ENCODE measurements at regions not wholly inside any gene's neighbourhood (a gene's known extent, or its start where the extent isn't known, plus 50 kb on each side); places are given as distances from the start of the nearest gene placed in this dataset.

GRCh38 chr15:25178835-25179672 is 224.3 kb downstream of the SNRPN start:
- no peak for FAIRE-seq
- DNase-seq (ENCODE audit: insufficient read length) = peak; percentile 5
- TF ChIP-seq TAF1 (IDR thresholded peaks at IDR 0.05; ENCODE audit: borderline replicate concordance, low read depth, low read length) = no peak
- no peak for TF ChIP-seq POLR2A (IDR thresholded peaks at IDR 0.05; ENCODE audit: low read depth, low read length)
- TF ChIP-seq POLR2AphosphoS5 (IDR thresholded peaks at IDR 0.05; ENCODE audit: low read depth, low read length) = no peak

DNA sequence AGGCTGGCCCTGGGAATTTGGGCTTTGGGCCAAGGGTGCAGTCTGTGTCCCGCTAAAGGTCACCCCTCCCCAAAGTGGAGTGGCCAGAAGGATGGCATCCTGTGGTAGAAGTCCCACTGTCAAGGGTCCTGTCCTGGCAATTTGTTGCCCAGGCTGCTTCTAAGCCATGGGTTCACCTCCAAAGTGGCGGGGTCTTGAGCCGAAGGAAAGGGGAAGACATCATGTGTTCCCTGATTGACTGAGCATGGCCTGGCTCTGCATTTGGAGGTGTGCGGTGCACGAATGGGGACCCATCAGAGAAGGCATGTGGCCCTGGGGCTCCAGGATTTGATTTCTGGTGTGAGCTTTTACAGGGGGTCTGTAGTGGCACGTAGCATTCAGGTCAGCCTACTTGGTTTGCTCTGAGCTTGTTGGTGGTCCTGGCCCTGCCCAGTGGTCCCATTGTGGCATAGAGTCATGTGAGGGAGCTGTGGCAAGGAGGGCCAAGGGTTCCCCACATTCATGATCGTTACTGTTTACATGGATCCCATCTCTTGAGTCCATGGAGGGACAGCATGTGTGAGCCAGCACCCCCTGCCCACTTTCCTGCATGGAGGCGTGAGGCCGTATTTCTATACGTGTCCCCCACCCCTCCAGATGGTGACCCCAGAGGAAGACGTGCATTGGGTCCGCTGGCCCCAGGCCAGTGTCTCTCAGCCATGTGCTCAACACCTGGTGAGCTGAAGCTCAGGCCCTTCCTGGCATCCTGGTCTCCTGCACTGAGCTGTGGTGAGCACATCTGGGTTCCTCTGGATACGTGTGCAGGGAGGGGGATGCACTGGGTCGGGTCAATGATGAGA is 225.1 kb downstream of the SNRPN start:
- peak; percentile 16 for DNase-seq (ENCODE audit: insufficient read length)
- FAIRE-seq = no peak
- TF ChIP-seq TAF1 (IDR thresholded peaks at IDR 0.05; ENCODE audit: borderline replicate concordance, low read depth, low read length) = no peak
- TF ChIP-seq POLR2AphosphoS5 (IDR thresholded peaks at IDR 0.05; ENCODE audit: low read depth, low read length) = no peak
- TF ChIP-seq POLR2A (IDR thresholded peaks at IDR 0.05; ENCODE audit: low read depth, low read length) = no peak

- DNase-seq (ENCODE audit: insufficient read length) (peak; percentile 6), FAIRE-seq (no peak)
- no peak for TF ChIP-seq POLR2AphosphoS5 (IDR thresholded peaks at IDR 0.05; ENCODE audit: low read depth, low read length)
- TF ChIP-seq POLR2A (IDR thresholded peaks at IDR 0.05; ENCODE audit: low read depth, low read length) = no peak
- no peak for TF ChIP-seq TAF1 (IDR thresholded peaks at IDR 0.05; ENCODE audit: borderline replicate concordance, low read depth, low read length)
These were observed 226.0 kb downstream of the SNRPN start for GRCh38 chr15:25180606-25181292.

DNA sequence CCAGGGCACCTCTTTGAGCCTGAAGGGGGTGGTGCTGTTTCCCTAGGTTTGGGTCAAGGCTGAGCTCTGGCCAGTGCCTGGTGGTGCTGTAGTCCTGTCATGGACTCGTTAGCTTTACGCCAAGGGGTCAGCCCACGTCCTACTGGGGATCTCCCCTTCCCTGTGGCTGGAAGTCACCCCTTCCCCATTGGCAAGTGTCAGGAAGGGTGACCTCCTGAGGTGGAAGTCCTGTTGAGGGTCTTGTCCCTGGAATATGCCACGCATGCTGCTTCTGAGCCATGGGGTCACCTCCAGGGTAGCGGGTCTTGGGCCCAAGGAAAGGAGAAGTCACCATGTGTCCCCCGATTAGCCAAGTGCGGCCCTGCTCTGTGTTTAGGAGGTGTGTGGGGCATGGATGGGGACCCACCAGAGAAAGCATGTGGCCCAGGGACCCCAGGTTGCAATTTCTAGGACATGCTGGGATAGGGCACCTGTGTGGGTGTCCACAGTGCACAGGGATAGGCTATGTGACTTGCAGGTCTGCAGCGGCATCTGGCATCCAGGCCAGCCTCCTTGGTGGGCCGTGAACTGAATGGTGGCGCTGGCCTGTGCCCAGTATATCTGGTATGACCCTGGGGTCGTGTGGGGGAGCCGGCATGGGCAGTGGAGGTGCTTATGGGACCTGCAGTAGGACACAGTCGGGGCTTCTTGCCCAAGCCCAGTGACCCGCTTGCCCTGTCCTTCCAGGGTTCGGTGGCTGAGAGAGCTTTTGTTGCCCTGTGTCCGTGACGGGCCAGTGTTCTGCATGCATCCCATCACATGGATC is 226.7 kb downstream of the SNRPN start:
- TF ChIP-seq POLR2AphosphoS5 (IDR thresholded peaks at IDR 0.05; ENCODE audit: low read depth, low read length) (no peak), TAF1 (IDR thresholded peaks at IDR 0.05; ENCODE audit: borderline replicate concordance, low read depth, low read length) (no peak), POLR2A (IDR thresholded peaks at IDR 0.05; ENCODE audit: low read depth, low read length) (no peak)
- DNase-seq (ENCODE audit: insufficient read length) (peak; percentile 3), FAIRE-seq (no peak)

GRCh38 chr15:25182098-25182478 is 227.3 kb downstream of the SNRPN start:
- TF ChIP-seq POLR2A (IDR thresholded peaks at IDR 0.05; ENCODE audit: low read depth, low read length) (no peak), POLR2AphosphoS5 (IDR thresholded peaks at IDR 0.05; ENCODE audit: low read depth, low read length) (no peak), TAF1 (IDR thresholded peaks at IDR 0.05; ENCODE audit: borderline replicate concordance, low read depth, low read length) (no peak)
- FAIRE-seq (no peak), DNase-seq (ENCODE audit: insufficient read length) (peak; percentile 1)

- FAIRE-seq (no peak), DNase-seq (ENCODE audit: insufficient read length) (no peak)
These were observed 228.1 kb downstream of the SNRPN start for GRCh38 chr15:25182736-25183445.

DNA sequence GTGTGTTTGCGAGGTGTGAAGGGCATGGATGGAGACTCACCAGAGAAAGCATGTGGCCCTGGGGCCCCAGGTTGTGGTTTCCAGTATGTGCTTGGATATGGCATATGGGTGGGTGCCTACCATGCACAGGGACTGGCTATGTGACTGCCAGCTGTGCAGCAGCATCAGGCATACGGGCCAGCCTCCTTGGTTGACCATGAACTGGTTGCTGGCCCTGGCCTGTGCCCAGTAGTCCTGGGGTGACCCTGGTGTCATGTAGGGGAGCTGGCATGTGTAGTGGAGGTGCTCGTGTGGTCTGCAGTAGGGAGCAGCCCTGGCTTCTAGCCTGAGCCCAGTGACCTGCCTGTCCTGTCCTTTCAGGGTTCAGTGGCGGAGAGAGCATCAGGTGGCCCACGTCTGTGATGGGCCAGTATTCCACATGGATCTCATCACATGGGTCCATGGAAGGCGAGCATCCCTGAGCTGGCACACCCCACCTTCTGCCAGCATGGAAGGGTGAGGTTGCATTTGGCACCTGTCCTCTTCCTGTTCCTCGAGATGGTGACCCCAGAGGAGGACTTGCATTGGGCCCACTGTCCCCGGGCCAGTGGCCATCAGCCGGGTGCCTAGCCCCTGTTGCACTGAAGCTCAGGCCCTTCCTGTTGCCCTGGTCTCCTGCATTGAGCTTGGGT is 228.9 kb downstream of the SNRPN start:
- TF ChIP-seq TAF1 (IDR thresholded peaks at IDR 0.05; ENCODE audit: borderline replicate concordance, low read depth, low read length) = no peak
- no peak for TF ChIP-seq POLR2AphosphoS5 (IDR thresholded peaks at IDR 0.05; ENCODE audit: low read depth, low read length)
- no peak for TF ChIP-seq POLR2A (IDR thresholded peaks at IDR 0.05; ENCODE audit: low read depth, low read length)

More at GRCh38 chr15:25182736-25183445, 228.1 kb downstream of the SNRPN start:
- TF ChIP-seq POLR2AphosphoS5 (IDR thresholded peaks at IDR 0.05; ENCODE audit: low read depth, low read length) (no peak), TAF1 (IDR thresholded peaks at IDR 0.05; ENCODE audit: borderline replicate concordance, low read depth, low read length) (no peak), POLR2A (IDR thresholded peaks at IDR 0.05; ENCODE audit: low read depth, low read length) (no peak)

DNA sequence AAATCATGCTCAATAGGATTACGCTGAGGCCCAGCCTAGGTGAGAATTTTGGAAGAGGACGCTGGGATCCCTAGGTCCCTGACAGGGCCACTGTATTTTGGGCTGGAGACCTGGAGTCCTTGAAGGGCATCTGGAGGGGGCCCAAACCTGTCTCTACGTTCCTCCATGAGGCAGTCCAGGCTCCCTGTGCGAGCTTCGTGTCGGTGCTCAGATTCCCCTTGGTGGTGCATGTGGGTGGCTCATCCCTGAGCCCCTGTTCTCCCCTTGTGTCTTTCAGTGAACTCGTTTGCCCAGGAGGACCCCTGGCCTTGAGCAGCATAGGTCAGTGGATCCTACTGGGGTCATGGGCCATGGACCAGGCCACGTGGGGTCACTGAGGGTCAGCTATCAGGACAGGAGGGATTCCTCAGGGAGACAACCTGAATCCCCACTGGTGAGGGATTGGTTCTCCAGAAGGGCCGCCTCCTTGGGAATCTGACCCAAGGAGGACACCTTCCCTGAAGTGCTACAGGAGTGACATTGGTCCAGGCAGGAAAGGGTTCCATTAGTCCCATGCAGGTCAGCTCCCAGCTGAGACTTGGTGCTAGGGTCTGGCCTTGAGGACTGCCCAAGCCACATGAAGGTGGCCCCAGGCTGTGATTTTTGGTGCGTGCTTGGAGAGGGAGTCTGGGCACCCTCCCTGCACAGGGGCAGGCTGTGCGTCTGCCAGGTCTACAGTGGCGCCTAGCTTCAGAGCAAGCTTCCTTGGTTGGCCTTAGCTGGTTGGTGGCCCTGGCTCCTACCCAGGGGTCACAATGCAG is 229.8 kb downstream of the SNRPN start:
- no peak for FAIRE-seq
- TF ChIP-seq TAF1 (IDR thresholded peaks at IDR 0.05; ENCODE audit: borderline replicate concordance, low read depth, low read length) (no peak), POLR2AphosphoS5 (IDR thresholded peaks at IDR 0.05; ENCODE audit: low read depth, low read length) (no peak), POLR2A (IDR thresholded peaks at IDR 0.05; ENCODE audit: low read depth, low read length) (no peak)
- no peak for DNase-seq (ENCODE audit: insufficient read length)

More for the DNA sequence above, 228.9 kb downstream of the SNRPN start:
- DNase-seq (ENCODE audit: insufficient read length) = no peak
- FAIRE-seq = no peak

DNA sequence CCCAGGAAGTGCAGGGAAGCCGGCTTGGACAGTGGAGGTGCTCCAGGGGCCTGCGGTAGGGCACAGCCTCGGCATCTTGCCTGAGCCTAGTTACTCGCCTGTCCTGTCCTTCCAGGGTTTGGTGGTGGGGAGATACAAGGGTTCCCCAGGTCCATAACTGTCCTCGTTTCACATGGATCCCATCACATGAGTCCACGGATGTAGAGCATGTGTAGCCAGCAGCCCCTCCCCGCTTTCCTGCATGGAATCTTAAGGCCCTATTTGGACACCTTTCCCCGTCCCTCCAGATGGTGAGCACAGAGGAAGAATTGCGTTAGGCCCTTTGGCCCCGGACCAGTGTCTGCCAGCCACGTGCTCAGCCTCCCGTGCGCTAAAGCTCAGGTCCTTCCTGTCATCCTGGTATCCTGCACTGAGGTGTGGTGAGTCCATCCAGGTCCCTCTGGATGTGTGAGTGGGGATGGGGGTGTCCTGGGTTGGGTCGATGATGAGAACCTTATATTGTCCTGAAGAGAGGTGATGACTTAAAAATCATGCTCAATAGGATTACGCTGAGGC is 230.4 kb downstream of the SNRPN start:
- DNase-seq (ENCODE audit: insufficient read length) (no peak), FAIRE-seq (no peak)
- TF ChIP-seq POLR2A (IDR thresholded peaks at IDR 0.05; ENCODE audit: low read depth, low read length) (no peak), POLR2AphosphoS5 (IDR thresholded peaks at IDR 0.05; ENCODE audit: low read depth, low read length) (no peak), TAF1 (IDR thresholded peaks at IDR 0.05; ENCODE audit: borderline replicate concordance, low read depth, low read length) (no peak)
